ENCODE measurements at regions not wholly inside any gene's neighbourhood (a gene's known extent, or its start where the extent isn't known, plus 50 kb on each side); places are given as distances from the start of the nearest gene placed in this dataset.

- no peak for DNase-seq
- H4K8ac ChIP-seq (replicated peaks; ENCODE audit: insufficient read length, low read depth, low read length) = no peak overlapping the region
- no peak for TF ChIP-seq CTCF (conservative IDR thresholded peaks at IDR 0.05)
- H3K36me3 Mint-ChIP-seq (ENCODE audit: insufficient read depth in 1 of 3, low read depth in 3 of 3) = no peaks in the 10 kb centered on the region
- no peak overlapping the region for H3T11ph ChIP-seq (ENCODE audit: low read length)
- WGBS (ENCODE audit: extremely low coverage, insufficient read length, low lambda C conversion rate) = no CpG with 5 or more reads among the region's 1 CpG
- no peak overlapping the region for H2BK5ac ChIP-seq (ENCODE audit: insufficient read length, low read length)
- H2BK120ac ChIP-seq (ENCODE audit: low read depth, low read length, poor library complexity, severe bottlenecking) = no peak overlapping the region
- no peaks in the 10 kb centered on the region for H4K20me1 ChIP-seq (ENCODE audit: control insufficient read depth, insufficient read depth, insufficient read length)
- no peak overlapping the region for H3K4me3 Mint-ChIP-seq
- no peak overlapping the region for H3K56ac ChIP-seq (ENCODE audit: insufficient read length, low read depth, low read length)
- H3K23ac ChIP-seq (ENCODE audit: insufficient read length, low read depth, low read length) = no peak overlapping the region
- no peaks in the 10 kb centered on the region for H3K27me3 Mint-ChIP-seq (ENCODE audit: low read depth)
- H3K4ac ChIP-seq (ENCODE audit: low read depth, low read length) = no peak overlapping the region
- no peak overlapping the region for H2BK15ac ChIP-seq (ENCODE audit: low read depth, low read length)
- H2AK5ac ChIP-seq (ENCODE audit: insufficient read length, low read length) = no peak overlapping the region
- no peaks in the 10 kb centered on the region for H3K9me3 Mint-ChIP-seq
- no peak overlapping the region for H3K14ac ChIP-seq (ENCODE audit: insufficient read depth, low read length)
- no peaks in the 10 kb centered on the region for H3K9me3 ChIP-seq (ENCODE audit: control insufficient read depth, low read depth, low read length)
- H3K79me2 ChIP-seq (ENCODE audit: insufficient read depth, low read length) = no peaks in the 10 kb centered on the region
- no peaks in the 10 kb centered on the region for H3K79me1 ChIP-seq (ENCODE audit: insufficient read depth, low read depth, low read length, poor library complexity, severe bottlenecking)
- no peaks in the 10 kb centered on the region for H3K27me3 ChIP-seq (ENCODE audit: insufficient read depth, low read length)
- H3K27ac ChIP-seq (ENCODE audit: insufficient read length, low read depth, low read length) = no peak overlapping the region
- no peak overlapping the region for H3K18ac ChIP-seq (ENCODE audit: insufficient read length, low read depth, low read length)
- no peak overlapping the region for H2AFZ ChIP-seq (ENCODE audit: low read length)
- H3K4me2 ChIP-seq (ENCODE audit: insufficient read depth, insufficient read length, low read length) = no peak overlapping the region
- H4K5ac ChIP-seq (ENCODE audit: insufficient read length, low read depth, low read length) = no peak overlapping the region
- no peak overlapping the region for H3K27ac Mint-ChIP-seq
- no peaks in the 10 kb centered on the region for H3K4me1 ChIP-seq (ENCODE audit: insufficient read depth, low read length)
- no peak overlapping the region for H3K9ac ChIP-seq (ENCODE audit: extremely low read depth, insufficient read length, low read length)
- H3K23me2 ChIP-seq (ENCODE audit: insufficient read length, low read depth, low read length, poor library complexity, severe bottlenecking) = no peaks in the 10 kb centered on the region
- H2BK12ac ChIP-seq (ENCODE audit: insufficient read length, low read depth, low read length) = no peak overlapping the region
- H3K4me1 Mint-ChIP-seq = no peaks in the 10 kb centered on the region
- H2BK20ac ChIP-seq (ENCODE audit: low read depth, low read length, poor library complexity, severe bottlenecking) = no peak overlapping the region
- H4K91ac ChIP-seq (ENCODE audit: insufficient read length, low read depth, low read length) = no peak overlapping the region
Observed at GRCh38 chr3:105214590-105214989, 152.1 kb upstream of the ALCAM start.
